ENCODE measurements at regions not wholly inside any gene's neighbourhood (a gene's known extent, or its start where the extent isn't known, plus 50 kb on each side); places are given as distances from the start of the nearest gene placed in this dataset.
A peak's percentile ranks its signal among the peaks of the same experiment; 100 is the strongest.
"Not testable (repeated sequence)": the region's sequence is repeated elsewhere in the genome, so short reads cannot be mapped to it uniquely, and the experiment has no call there.

- not testable (repeated sequence) for DNase-seq (ENCODE audit: low read depth)
These were observed 136.9 kb upstream of the PLGLB2 start for GRCh38 chr2:87610974-87611373.

- DNase-seq (ENCODE audit: low read depth): not testable (repeated sequence)
These were observed 136.5 kb upstream of the PLGLB2 start for GRCh38 chr2:87611416-87611815.

GRCh38 chr2:87611956-87612355 lies 135.9 kb upstream of the PLGLB2 start:
- not testable (repeated sequence) for DNase-seq (ENCODE audit: low read depth)

GRCh38 chr2:87614829-87615434 lies 133.0 kb upstream of the PLGLB2 start:
- DNase-seq (ENCODE audit: low read depth): not testable (repeated sequence)

GRCh38 chr2:87619121-87619520 lies 128.8 kb upstream of the PLGLB2 start:
- not testable (repeated sequence) for DNase-seq (ENCODE audit: low read depth)

- not testable (repeated sequence) for DNase-seq (ENCODE audit: low read depth)
These were observed 126.7 kb upstream of the PLGLB2 start for GRCh38 chr2:87621139-87621538.

- not testable (repeated sequence) for DNase-seq (ENCODE audit: low read depth)
These were observed 125.2 kb upstream of the PLGLB2 start for GRCh38 chr2:87622720-87623119.

GRCh38 chr2:87629491-87630458 lies 118.1 kb upstream of the PLGLB2 start:
- DNase-seq (ENCODE audit: low read depth): peak; percentile 96

GRCh38 chr2:87630892-87631291 lies 117.0 kb upstream of the PLGLB2 start:
- not testable (repeated sequence) for DNase-seq (ENCODE audit: low read depth)

GRCh38 chr2:87631402-87631801 lies 116.5 kb upstream of the PLGLB2 start:
- DNase-seq (ENCODE audit: low read depth): not testable (repeated sequence)

GRCh38 chr2:87633287-87633963 lies 114.5 kb upstream of the PLGLB2 start:
- not testable (repeated sequence) for DNase-seq (ENCODE audit: low read depth)

GRCh38 chr2:87634106-87634505 lies 113.8 kb upstream of the PLGLB2 start:
- not testable (repeated sequence) for DNase-seq (ENCODE audit: low read depth)

GRCh38 chr2:87634971-87635650 lies 112.8 kb upstream of the PLGLB2 start:
- peak; percentile 78 for DNase-seq (ENCODE audit: low read depth)

GRCh38 chr2:87636246-87636645 lies 111.6 kb upstream of the PLGLB2 start:
- DNase-seq (ENCODE audit: low read depth): not testable (repeated sequence)

GRCh38 chr2:87636735-87637134 lies 111.2 kb upstream of the PLGLB2 start:
- not testable (repeated sequence) for DNase-seq (ENCODE audit: low read depth)

- DNase-seq (ENCODE audit: low read depth): peak; percentile 60
These were observed 110.5 kb upstream of the PLGLB2 start for GRCh38 chr2:87637249-87637990.

GRCh38 chr2:87638114-87638807 lies 109.6 kb upstream of the PLGLB2 start:
- DNase-seq (ENCODE audit: low read depth): not testable (repeated sequence)

- not testable (repeated sequence) for DNase-seq (ENCODE audit: low read depth)
These were observed 109.0 kb upstream of the PLGLB2 start for GRCh38 chr2:87638872-87639271.

- not testable (repeated sequence) for DNase-seq (ENCODE audit: low read depth)
These were observed 108.0 kb upstream of the PLGLB2 start for GRCh38 chr2:87639801-87640440.

All from RPMI7951 (cell line).